ENCODE measurements at regions not wholly inside any gene's neighbourhood (a gene's known extent, or its start where the extent isn't known, plus 50 kb on each side); places are given as distances from the start of the nearest gene placed in this dataset.

GRCh38 chr3:148187296-148187695, 510.4 kb upstream of the AGTR1 start:
- no peak for DNase-seq
- intact Hi-C loops (cut with DNase I; ENCODE audit: low total_unique reads) = no loop called here
- no peaks in the 10 kb centered on the region for H3K27me3 ChIP-seq (replicated peaks in 1 of 7)
- H3K4me3 ChIP-seq = no peak overlapping the region
- H3K9me3 ChIP-seq = peaks cover 0 to 11% (median 0%) of the 10 kb centered on the region in 8 donors
- TF ChIP-seq CTCF (IDR thresholded peaks at IDR 0.05 in 8 of 11, conservative IDR thresholded peaks at IDR 0.05 in 3 of 11) (no peak), POLR2AphosphoS5 (IDR thresholded peaks at IDR 0.05) (no peak), POLR2A (IDR thresholded peaks at IDR 0.05) (no peak)
- H3K27ac ChIP-seq = no peak overlapping the region
- H3K36me3 ChIP-seq = no peaks in the 10 kb centered on the region
- H3K4me1 ChIP-seq = no peaks in the 10 kb centered on the region

GRCh38 chr3:148190441-148190990, 507.2 kb upstream of the AGTR1 start:
- Histone ChIP-seq H3K9me3 (no peaks in the 10 kb centered on the region), H3K27ac (no peak overlapping the region), H3K4me1 (no peaks in the 10 kb centered on the region), H3K4me3 (no peak overlapping the region), H3K36me3 (no peaks in the 10 kb centered on the region), H3K27me3 (replicated peaks in 1 of 7) (no peaks in the 10 kb centered on the region)
- no peak for DNase-seq
- no peak for TF ChIP-seq CTCF (IDR thresholded peaks at IDR 0.05 in 8 of 11, conservative IDR thresholded peaks at IDR 0.05 in 3 of 11)
- TF ChIP-seq POLR2AphosphoS5 (IDR thresholded peaks at IDR 0.05) = no peak
- TF ChIP-seq POLR2A (IDR thresholded peaks at IDR 0.05) = no peak
- 38 to 52% (median 44%) methylated on average over 1 of the region's 1 CpG for WGBS, 5 donors
- intact Hi-C loops (cut with DNase I; ENCODE audit: low total_unique reads) = no loop called here

- Histone ChIP-seq H3K4me1 (no peaks in the 10 kb centered on the region), H3K27ac (no peak overlapping the region), H3K9me3 (peaks cover 0 to 5% (median 0%) of the 10 kb centered on the region in 8 donors), H3K36me3 (no peaks in the 10 kb centered on the region), H3K27me3 (replicated peaks in 1 of 7) (no peaks in the 10 kb centered on the region), H3K4me3 (peak overlapping the region in 1 of 8 donors; percentile 1)
- intact Hi-C loops (cut with DNase I; ENCODE audit: low total_unique reads) = no loop called here
- no peak for TF ChIP-seq POLR2AphosphoS5 (IDR thresholded peaks at IDR 0.05)
- no peak for TF ChIP-seq POLR2A (IDR thresholded peaks at IDR 0.05)
- no peak for TF ChIP-seq CTCF (IDR thresholded peaks at IDR 0.05 in 8 of 11, conservative IDR thresholded peaks at IDR 0.05 in 3 of 11)
- 79 to 86% (median 82%) methylated on average over 5 of the region's 5 CpGs for WGBS, 5 donors
- no peak for DNase-seq
Observed at GRCh38 chr3:148191966-148192365, 505.7 kb upstream of the AGTR1 start.

- WGBS, 5 donors = 65 to 87% (median 76%) methylated on average over 3 of the region's 3 CpGs
- TF ChIP-seq CTCF (IDR thresholded peaks at IDR 0.05 in 8 of 11, conservative IDR thresholded peaks at IDR 0.05 in 3 of 11) = no peak
- TF ChIP-seq POLR2AphosphoS5 (IDR thresholded peaks at IDR 0.05) = no peak
- no peak for TF ChIP-seq POLR2A (IDR thresholded peaks at IDR 0.05)
Observed at GRCh38 chr3:148197061-148197460, 500.6 kb upstream of the AGTR1 start.

More at GRCh38 chr3:148197061-148197460, 500.6 kb upstream of the AGTR1 start:
- Histone ChIP-seq H3K27ac (no peak overlapping the region), H3K4me3 (no peak overlapping the region), H3K4me1 (no peaks in the 10 kb centered on the region), H3K9me3 (peaks cover 0 to 5% (median 0%) of the 10 kb centered on the region in 8 donors), H3K36me3 (no peaks in the 10 kb centered on the region), H3K27me3 (replicated peaks in 1 of 7) (no peaks in the 10 kb centered on the region)
- peak; percentile 16 for DNase-seq
- intact Hi-C loops (cut with DNase I; ENCODE audit: low total_unique reads) = no loop called here
